CD14-positive monocyte (primary cell): ENCODE measurements at regions not wholly inside any gene's neighbourhood (a gene's known extent, or its start where the extent isn't known, plus 50 kb on each side); places are given as distances from the start of the nearest gene placed in this dataset.

ENCODE experiments used
- DNase-seq, 3 donors: peaks; one replicate each; pipeline ENCODE4 v3.0.0-alpha.2; 2011 to 2022
- H2AFZ ChIP-seq: 2 replicates; pipeline ENCODE4 v1.6.0; 2012; ENCODE audit warnings: mild to moderate bottlenecking, low read depth, low read length, inconsistent platforms; ENCODE audit not compliant: insufficient read depth, poor library complexity, severe bottlenecking
- H3K27ac ChIP-seq, 2 donors: 1 replicate in 1 of 2; 2 replicates in 1 of 2; pipeline ENCODE4 v1.5.1; 2012 to 2013; ENCODE audit warnings: low read length in 2 of 2, control low read depth in 1 of 2, inconsistent platforms in 1 of 2, low read depth in 1 of 2, mild to moderate bottlenecking in 1 of 2
- H3K27me3 ChIP-seq, 2 donors: one replicate each; pipeline versions ENCODE4 v1.6.0 to v1.6.1; 2011 to 2013; ENCODE audit warnings: low read length in 2 of 2; ENCODE audit not compliant: control insufficient read depth in 2 of 2, insufficient read depth in 2 of 2
- H3K36me3 ChIP-seq, 2 donors: replicated peaks in 1 of 2; 1 replicate in 1 of 2; 2 replicates in 1 of 2; pipeline versions ENCODE4 v1.5.1 to v1.6.1; 2012 to 2013; ENCODE audit warnings: low read length in 2 of 2, control low read depth in 1 of 2, inconsistent platforms in 1 of 2, mild to moderate bottlenecking in 1 of 2; ENCODE audit not compliant: insufficient read depth in 2 of 2, control insufficient read depth in 1 of 2
- H3K4me1 ChIP-seq, 2 donors: 1 replicate in 1 of 2; 2 replicates in 1 of 2; pipeline versions ENCODE4 v1.5.1 to v1.6.1; 2012 to 2013; ENCODE audit warnings: low read length in 2 of 2, control low read depth in 1 of 2, inconsistent platforms in 1 of 2, mild to moderate bottlenecking in 1 of 2, moderate library complexity in 1 of 2; ENCODE audit not compliant: insufficient read depth in 2 of 2, control insufficient read depth in 1 of 2
- H3K4me2 ChIP-seq: replicated peaks from 2 replicates; pipeline ENCODE3; 2012; ENCODE audit warnings: low read length, moderate library complexity, mild to moderate bottlenecking; ENCODE audit not compliant: poor library complexity, severe bottlenecking; ENCODE audit errors: extremely low read depth
- H3K4me3 ChIP-seq, 3 experiments: fragments of 200-600 bp in 1 of 3; sonication (generic) in 1 of 3; replicated peaks in 1 of 3; 1 replicate in 2 of 3; 2 replicates in 1 of 3; pipeline ENCODE4 v1.5.1; 2011 to 2013; ENCODE audit warnings: low read length in 3 of 3, mild to moderate bottlenecking in 3 of 3, control low read depth in 2 of 3, low read depth in 2 of 3, inconsistent platforms in 1 of 3, moderate library complexity in 1 of 3
- H3K79me2 ChIP-seq: 2 replicates; pipeline ENCODE4 v1.6.0; 2012; ENCODE audit warnings: mild to moderate bottlenecking, control low read depth, inconsistent platforms, low read length, moderate library complexity; ENCODE audit not compliant: insufficient read depth
- H3K9ac ChIP-seq: 2 replicates; pipeline ENCODE4 v1.6.0; 2017; ENCODE audit warnings: low read length, mild to moderate bottlenecking; ENCODE audit not compliant: insufficient read depth, poor library complexity, severe bottlenecking
- H3K9me3 ChIP-seq, 2 donors: replicated peaks in 1 of 2; 1 replicate in 1 of 2; 2 replicates in 1 of 2; pipeline versions ENCODE4 v1.5.1 to v1.6.1; 2012 to 2013; ENCODE audit warnings: low read length in 2 of 2, control low read depth in 1 of 2; ENCODE audit not compliant: control insufficient read depth in 1 of 2, insufficient read depth in 1 of 2
- H4K20me1 ChIP-seq: 2 replicates; pipeline ENCODE4 v1.6.0; 2012; ENCODE audit warnings: mild to moderate bottlenecking, low read length, control low read depth, moderate library complexity; ENCODE audit not compliant: insufficient read depth
- H3K27ac Mint-ChIP-seq, 7 donors: one replicate each; pipeline ENCODE4 v1.8.0; 2020; ENCODE audit warnings: mild to moderate bottlenecking in 7 of 7, mixed read lengths in 7 of 7, moderate library complexity in 6 of 7, inconsistent platforms in 2 of 7
- H3K27me3 Mint-ChIP-seq, 3 donors: one replicate each; pipeline ENCODE4 v1.8.0; 2021 to 2022; ENCODE audit warnings: low read depth in 3 of 3, mild to moderate bottlenecking in 3 of 3, mixed read lengths in 3 of 3, moderate library complexity in 3 of 3, inconsistent platforms in 1 of 3
- H3K36me3 Mint-ChIP-seq, 2 donors: one replicate each; pipeline ENCODE4 v1.8.0; 2020; ENCODE audit warnings: mixed read lengths in 2 of 2, inconsistent platforms in 1 of 2, mild to moderate bottlenecking in 1 of 2
- H3K4me1 Mint-ChIP-seq: one replicate; pipeline ENCODE4 v1.8.0; 2020; ENCODE audit warnings: mild to moderate bottlenecking, mixed read lengths
- H3K4me3 Mint-ChIP-seq, 2 donors: one replicate each; pipeline ENCODE4 v1.8.0; 2020; ENCODE audit warnings: mild to moderate bottlenecking in 2 of 2, mixed read lengths in 2 of 2, moderate library complexity in 1 of 2
- H3K9me3 Mint-ChIP-seq, 7 donors: one replicate each; pipeline ENCODE4 v1.8.0; 2020 to 2022; ENCODE audit warnings: mixed read lengths in 7 of 7, mild to moderate bottlenecking in 6 of 7, moderate library complexity in 6 of 7, inconsistent platforms in 2 of 7
- WGBS: methylation state at CpG from one replicate; pipeline ENCODE4 v1.1.5; 2013; ENCODE audit warnings: missing lambda C conversion rate; ENCODE audit not compliant: insufficient coverage; 5-methylcytosine and 5-hydroxymethylcytosine counted together
- intact Hi-C, 2 donors: fragments of 100-400 bp; cut with micrococcal nuclease; formaldehyde crosslinking; loops; one replicate each; pipeline versions ENCODE4 v1.15.0 to v1.15.1; 2023
- TF ChIP-seq, protein P1 (sequence below): fragments of 200-600 bp; IDR thresholded peaks from one replicate; pipeline ENCODE4 v1.8.0; 2022; ENCODE audit warnings: antibody characterized with exemption, mild to moderate bottlenecking

DNA sequence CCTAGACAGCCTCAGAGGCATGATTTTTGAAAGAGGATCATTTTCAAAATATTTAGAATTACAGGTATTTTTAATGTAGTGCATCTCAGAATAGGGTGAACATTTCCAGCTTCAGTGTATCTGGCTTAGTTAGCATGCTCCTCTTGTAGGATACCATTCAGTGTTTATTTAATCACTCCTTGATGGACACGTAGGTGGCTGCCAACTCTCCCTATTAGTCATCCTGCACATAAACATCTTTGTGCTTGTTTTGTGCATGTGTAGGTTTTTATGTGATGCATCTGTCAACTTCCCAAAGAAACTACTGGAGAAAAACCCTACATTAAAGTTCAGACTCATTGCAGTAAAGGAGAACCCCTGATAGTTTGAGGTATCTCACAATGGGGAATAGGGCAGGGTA, 52.5 kb upstream of the RBM19 start:
- Mint-ChIP-seq H3K4me3 (no peak overlapping the region), H3K9me3 (peaks cover 0 to 1% (median 0%) of the 10 kb centered on the region in 7 donors), H3K36me3 (no peaks in the 10 kb centered on the region), H3K4me1 (no peaks in the 10 kb centered on the region), H3K27ac (no peak overlapping the region), H3K27me3 (peaks cover 10 to 13% (median 12%) of the 10 kb centered on the region in 3 donors)
- Histone ChIP-seq H2AFZ (no peak overlapping the region), H3K4me3 (no peak overlapping the region), H3K9ac (no peak overlapping the region), H4K20me1 (no peaks in the 10 kb centered on the region), H3K79me2 (no peaks in the 10 kb centered on the region), H3K36me3 (no peaks in the 10 kb centered on the region), H3K27me3 (no peaks in the 10 kb centered on the region), H3K9me3 (no peaks in the 10 kb centered on the region), H3K4me2 (no peak overlapping the region), H3K4me1 (no peaks in the 10 kb centered on the region), H3K27ac (no peak overlapping the region)
- TF ChIP-seq, protein P1, sequence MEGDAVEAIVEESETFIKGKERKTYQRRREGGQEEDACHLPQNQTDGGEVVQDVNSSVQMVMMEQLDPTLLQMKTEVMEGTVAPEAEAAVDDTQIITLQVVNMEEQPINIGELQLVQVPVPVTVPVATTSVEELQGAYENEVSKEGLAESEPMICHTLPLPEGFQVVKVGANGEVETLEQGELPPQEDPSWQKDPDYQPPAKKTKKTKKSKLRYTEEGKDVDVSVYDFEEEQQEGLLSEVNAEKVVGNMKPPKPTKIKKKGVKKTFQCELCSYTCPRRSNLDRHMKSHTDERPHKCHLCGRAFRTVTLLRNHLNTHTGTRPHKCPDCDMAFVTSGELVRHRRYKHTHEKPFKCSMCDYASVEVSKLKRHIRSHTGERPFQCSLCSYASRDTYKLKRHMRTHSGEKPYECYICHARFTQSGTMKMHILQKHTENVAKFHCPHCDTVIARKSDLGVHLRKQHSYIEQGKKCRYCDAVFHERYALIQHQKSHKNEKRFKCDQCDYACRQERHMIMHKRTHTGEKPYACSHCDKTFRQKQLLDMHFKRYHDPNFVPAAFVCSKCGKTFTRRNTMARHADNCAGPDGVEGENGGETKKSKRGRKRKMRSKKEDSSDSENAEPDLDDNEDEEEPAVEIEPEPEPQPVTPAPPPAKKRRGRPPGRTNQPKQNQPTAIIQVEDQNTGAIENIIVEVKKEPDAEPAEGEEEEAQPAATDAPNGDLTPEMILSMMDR: no peak
- no CpG with 5 or more reads among the region's 1 CpG for WGBS
- no peak for DNase-seq
- intact Hi-C loops: no loop called here
